ENCODE measurements at regions not wholly inside any gene's neighbourhood (a gene's known extent, or its start where the extent isn't known, plus 50 kb on each side); places are given as distances from the start of the nearest gene placed in this dataset.

DNA sequence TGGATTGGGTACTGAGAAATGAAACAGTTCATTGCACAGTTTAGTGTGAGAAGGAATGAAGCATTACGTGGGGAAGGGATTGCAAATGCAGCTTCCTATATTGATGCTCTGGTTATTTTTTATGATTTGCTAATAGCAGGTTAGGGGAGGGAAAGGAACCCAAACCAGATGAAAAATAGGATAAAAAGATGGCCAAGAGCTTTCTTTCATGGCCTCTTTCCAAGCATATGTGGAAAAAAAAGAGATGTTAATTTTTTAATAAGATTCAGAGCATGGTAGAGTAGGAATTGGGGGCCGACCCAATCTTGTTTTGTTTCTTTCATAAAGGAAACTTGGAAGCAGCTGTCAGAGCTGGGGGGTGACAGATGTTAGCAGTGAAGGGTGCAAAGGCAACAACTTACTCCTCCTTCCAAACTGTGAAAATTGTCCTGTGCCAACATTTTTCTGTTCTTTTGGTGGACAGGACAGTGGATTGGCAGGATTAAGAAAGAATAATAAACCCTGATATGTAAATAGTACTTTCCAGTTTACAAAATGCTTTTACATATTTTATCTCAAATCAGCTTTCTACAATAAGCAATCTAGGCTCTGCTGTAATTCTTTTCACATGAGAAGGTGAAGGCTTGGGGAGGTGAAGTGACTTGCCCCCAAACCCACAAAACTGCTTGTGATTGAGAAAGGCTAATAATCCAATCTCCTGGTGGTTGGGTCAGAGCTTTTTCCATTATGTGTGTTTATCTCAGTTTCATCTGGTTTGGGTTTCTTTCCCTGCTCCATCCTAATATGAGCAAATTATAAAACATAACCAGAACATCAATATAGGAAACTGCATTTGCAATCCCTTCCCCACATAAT is 270.1 kb downstream of the ETAA1 start:
- whole genome bisulfite sequencing (ENCODE audit: low lambda C conversion rate): 25% methylated on average over 2 of the region's 2 CpGs
- FAIRE-seq (no peak), DNase-seq (ENCODE audit: low spot score) (no peak)
- TF ChIP-seq ZNF709 (CRISPR knock-in tag; IDR thresholded peaks at IDR 0.05): no peak
- TF ChIP-seq FOXK1 (CRISPR knock-in tag; IDR thresholded peaks at IDR 0.05; ENCODE audit: borderline replicate concordance, low read depth): no peak
- no peak for TF ChIP-seq FOXJ3 (CRISPR knock-in tag; IDR thresholded peaks at IDR 0.05; ENCODE audit: borderline replicate concordance)
- TF ChIP-seq, protein P1, sequence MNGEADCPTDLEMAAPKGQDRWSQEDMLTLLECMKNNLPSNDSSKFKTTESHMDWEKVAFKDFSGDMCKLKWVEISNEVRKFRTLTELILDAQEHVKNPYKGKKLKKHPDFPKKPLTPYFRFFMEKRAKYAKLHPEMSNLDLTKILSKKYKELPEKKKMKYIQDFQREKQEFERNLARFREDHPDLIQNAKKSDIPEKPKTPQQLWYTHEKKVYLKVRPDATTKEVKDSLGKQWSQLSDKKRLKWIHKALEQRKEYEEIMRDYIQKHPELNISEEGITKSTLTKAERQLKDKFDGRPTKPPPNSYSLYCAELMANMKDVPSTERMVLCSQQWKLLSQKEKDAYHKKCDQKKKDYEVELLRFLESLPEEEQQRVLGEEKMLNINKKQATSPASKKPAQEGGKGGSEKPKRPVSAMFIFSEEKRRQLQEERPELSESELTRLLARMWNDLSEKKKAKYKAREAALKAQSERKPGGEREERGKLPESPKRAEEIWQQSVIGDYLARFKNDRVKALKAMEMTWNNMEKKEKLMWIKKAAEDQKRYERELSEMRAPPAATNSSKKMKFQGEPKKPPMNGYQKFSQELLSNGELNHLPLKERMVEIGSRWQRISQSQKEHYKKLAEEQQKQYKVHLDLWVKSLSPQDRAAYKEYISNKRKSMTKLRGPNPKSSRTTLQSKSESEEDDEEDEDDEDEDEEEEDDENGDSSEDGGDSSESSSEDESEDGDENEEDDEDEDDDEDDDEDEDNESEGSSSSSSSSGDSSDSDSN (CRISPR knock-in tag; IDR thresholded peaks at IDR 0.05): no peak
- TF ChIP-seq, protein P2, sequence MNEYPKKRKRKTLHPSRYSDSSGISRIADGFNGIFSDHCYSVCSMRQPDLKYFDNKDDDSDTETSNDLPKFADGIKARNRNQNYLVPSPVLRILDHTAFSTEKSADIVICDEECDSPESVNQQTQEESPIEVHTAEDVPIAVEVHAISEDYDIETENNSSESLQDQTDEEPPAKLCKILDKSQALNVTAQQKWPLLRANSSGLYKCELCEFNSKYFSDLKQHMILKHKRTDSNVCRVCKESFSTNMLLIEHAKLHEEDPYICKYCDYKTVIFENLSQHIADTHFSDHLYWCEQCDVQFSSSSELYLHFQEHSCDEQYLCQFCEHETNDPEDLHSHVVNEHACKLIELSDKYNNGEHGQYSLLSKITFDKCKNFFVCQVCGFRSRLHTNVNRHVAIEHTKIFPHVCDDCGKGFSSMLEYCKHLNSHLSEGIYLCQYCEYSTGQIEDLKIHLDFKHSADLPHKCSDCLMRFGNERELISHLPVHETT (CRISPR knock-in tag; conservative IDR thresholded peaks at IDR 0.05): no peak
- TF ChIP-seq, protein P3, sequence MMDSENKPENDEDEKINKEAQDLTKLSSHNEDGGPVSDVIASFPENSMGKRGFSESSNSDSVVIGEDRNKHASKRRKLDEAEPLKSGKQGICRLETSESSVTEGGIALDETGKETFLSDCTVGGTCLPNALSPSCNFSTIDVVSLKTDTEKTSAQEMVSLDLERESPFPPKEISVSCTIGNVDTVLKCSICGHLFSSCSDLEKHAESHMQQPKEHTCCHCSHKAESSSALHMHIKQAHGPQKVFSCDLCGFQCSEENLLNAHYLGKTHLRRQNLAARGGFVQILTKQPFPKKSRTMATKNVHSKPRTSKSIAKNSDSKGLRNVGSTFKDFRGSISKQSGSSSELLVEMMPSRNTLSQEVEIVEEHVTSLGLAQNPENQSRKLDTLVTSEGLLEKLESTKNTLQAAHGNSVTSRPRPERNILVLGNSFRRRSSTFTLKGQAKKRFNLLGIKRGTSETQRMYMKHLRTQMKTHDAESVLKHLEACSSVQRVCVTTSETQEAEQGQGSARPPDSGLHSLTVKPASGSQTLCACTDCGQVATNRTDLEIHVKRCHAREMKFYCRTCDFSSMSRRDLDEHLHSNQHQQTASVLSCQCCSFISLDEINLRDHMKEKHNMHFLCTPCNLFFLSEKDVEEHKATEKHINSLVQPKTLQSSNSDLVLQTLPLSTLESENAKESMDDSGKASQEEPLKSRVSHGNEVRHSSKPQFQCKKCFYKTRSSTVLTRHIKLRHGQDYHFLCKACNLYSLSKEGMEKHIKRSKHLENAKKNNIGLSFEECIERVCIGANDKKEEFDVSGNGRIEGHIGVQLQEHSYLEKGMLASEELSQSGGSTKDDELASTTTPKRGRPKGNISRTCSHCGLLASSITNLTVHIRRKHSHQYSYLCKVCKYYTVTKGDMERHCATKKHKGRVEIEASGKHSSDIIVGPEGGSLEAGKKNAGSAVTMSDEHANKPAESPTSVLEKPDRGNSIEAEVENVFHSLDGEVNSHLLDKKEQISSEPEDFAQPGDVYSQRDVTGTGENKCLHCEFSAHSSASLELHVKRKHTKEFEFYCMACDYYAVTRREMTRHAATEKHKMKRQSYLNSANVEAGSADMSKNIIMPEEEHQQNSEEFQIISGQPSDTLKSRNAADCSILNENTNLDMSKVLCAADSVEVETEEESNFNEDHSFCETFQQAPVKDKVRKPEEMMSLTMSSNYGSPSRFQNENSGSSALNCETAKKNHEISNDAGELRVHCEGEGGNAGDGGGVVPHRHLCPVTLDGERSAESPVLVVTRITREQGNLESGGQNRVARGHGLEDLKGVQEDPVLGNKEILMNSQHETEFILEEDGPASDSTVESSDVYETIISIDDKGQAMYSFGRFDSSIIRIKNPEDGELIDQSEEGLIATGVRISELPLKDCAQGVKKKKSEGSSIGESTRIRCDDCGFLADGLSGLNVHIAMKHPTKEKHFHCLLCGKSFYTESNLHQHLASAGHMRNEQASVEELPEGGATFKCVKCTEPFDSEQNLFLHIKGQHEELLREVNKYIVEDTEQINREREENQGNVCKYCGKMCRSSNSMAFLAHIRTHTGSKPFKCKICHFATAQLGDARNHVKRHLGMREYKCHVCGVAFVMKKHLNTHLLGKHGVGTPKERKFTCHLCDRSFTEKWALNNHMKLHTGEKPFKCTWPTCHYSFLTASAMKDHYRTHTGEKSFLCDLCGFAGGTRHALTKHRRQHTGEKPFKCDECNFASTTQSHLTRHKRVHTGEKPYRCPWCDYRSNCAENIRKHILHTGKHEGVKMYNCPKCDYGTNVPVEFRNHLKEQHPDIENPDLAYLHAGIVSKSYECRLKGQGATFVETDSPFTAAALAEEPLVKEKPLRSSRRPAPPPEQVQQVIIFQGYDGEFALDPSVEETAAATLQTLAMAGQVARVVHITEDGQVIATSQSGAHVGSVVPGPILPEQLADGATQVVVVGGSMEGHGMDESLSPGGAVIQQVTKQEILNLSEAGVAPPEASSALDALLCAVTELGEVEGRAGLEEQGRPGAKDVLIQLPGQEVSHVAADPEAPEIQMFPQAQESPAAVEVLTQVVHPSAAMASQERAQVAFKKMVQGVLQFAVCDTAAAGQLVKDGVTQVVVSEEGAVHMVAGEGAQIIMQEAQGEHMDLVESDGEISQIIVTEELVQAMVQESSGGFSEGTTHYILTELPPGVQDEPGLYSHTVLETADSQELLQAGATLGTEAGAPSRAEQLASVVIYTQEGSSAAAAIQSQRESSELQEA (CRISPR knock-in tag; IDR thresholded peaks at IDR 0.05; ENCODE audit: not compliant biosample characterization): no peak
- no peak for TF ChIP-seq NFYC (CRISPR knock-in tag; IDR thresholded peaks at IDR 0.05)
- TF ChIP-seq RNF2 (conservative IDR thresholded peaks at IDR 0.05; ENCODE audit: low read depth): no peak
- TF ChIP-seq PHF20 (CRISPR knock-in tag; IDR thresholded peaks at IDR 0.05): no peak

More for the DNA sequence above, 270.1 kb downstream of the ETAA1 start:
- intact Hi-C loops (cut with micrococcal nuclease; ENCODE audit: unreplicated experiment) (no loop called here), in situ Hi-C loops (cut with HindIII; ENCODE audit: extremely low pct_ligation_motif_present, low pct_unique_long_range_greater_than_20kb) (no loop called here)
- H4K20me1 ChIP-seq (ENCODE audit: insufficient read depth, low read length): no peaks in the 10 kb centered on the region
- no peak for ATAC-seq
- no peak overlapping the region for H2AFZ ChIP-seq (ENCODE audit: low read length)
- ChIA-PET CTCF (ENCODE audit: low intra/inter-chr PET ratio, low total read pairs) (no interaction called here), POLR2A (no interaction called here)
- no TSS peak for BruUV-seq (replicated peaks)
- H3K79me2 ChIP-seq (ENCODE audit: insufficient read depth, low read length): no peaks in the 10 kb centered on the region
- H3K36me3 ChIP-seq (replicated peaks in 1 of 2; ENCODE audit: control insufficient read depth in 1 of 2, insufficient read depth in 2 of 2, low read length in 2 of 2): no peaks in the 10 kb centered on the region
- H3K9ac ChIP-seq (ENCODE audit: insufficient read depth, low read depth, low read length): no peak overlapping the region
- peaks cover 16% of the 10 kb centered on the region for H3K4me1 ChIP-seq (ENCODE audit: insufficient read depth, low read length)
- H3K4me3 ChIP-seq (replicated peaks in 1 of 3; ENCODE audit: insufficient read depth in 1 of 3, low read depth in 2 of 3, low read length in 3 of 3): no peak overlapping the region
- no peaks in the 10 kb centered on the region for H3K27me3 ChIP-seq (ENCODE audit: control insufficient read depth in 1 of 2, insufficient read depth in 2 of 2, low read length in 2 of 2)
- H3K4me2 ChIP-seq (ENCODE audit: low read depth, low read length): no peak overlapping the region
- no peak overlapping the region for H3K27ac ChIP-seq (ENCODE audit: extremely low read length, insufficient read depth, low read length)
- no peaks in the 10 kb centered on the region for H3K9me3 ChIP-seq (ENCODE audit: low read length)
